ENCODE measurements at regions not wholly inside any gene's neighbourhood (a gene's known extent, or its start where the extent isn't known, plus 50 kb on each side); places are given as distances from the start of the nearest gene placed in this dataset.

- no peak overlapping the region for H3K4ac ChIP-seq (ENCODE audit: low read depth in 1 of 2, low read length in 2 of 2)
- no peak overlapping the region for H2AFZ ChIP-seq (ENCODE audit: low read depth, low read length)
- no peak overlapping the region for H3K4me3 ChIP-seq (ENCODE audit: insufficient read depth in 1 of 2, low read depth in 1 of 2, low read length in 2 of 2)
- H3K23ac ChIP-seq (ENCODE audit: low read length in 2 of 2), result no peak overlapping the region
- 69% methylated on average over 4 of the region's 4 CpGs for WGBS
- H3K79me1 ChIP-seq (replicated peaks; ENCODE audit: low read length, poor library complexity, severe bottlenecking), result no peaks in the 10 kb centered on the region
- no peak for DNase-seq
- no peak overlapping the region for H2BK5ac ChIP-seq (ENCODE audit: low read depth, low read length, poor library complexity, severe bottlenecking)
- no peaks in the 10 kb centered on the region for H3K27me3 ChIP-seq (ENCODE audit: control insufficient read depth in 1 of 2, insufficient read depth in 1 of 2, low read length in 2 of 2)
- no peak overlapping the region for H2AK5ac ChIP-seq (ENCODE audit: low read length, severe bottlenecking)
- H3K36me3 ChIP-seq (ENCODE audit: control insufficient read depth in 1 of 2, insufficient read depth in 2 of 2, low read depth in 1 of 2, low read length in 2 of 2), result no peaks in the 10 kb centered on the region
- no peaks in the 10 kb centered on the region for H3K9me3 ChIP-seq (ENCODE audit: control insufficient read depth, low read length)
- H2BK120ac ChIP-seq (ENCODE audit: low read depth, low read length), result no peak overlapping the region
- no peak overlapping the region for H4K8ac ChIP-seq (ENCODE audit: low read length)
- no peak overlapping the region for H3K18ac ChIP-seq (ENCODE audit: low read depth in 1 of 2, low read length in 2 of 2)
- no peak overlapping the region for H3K4me2 ChIP-seq (ENCODE audit: low read length, poor library complexity, severe bottlenecking)
- H3K14ac ChIP-seq (ENCODE audit: low read length in 2 of 2), result no peak overlapping the region
- no peaks in the 10 kb centered on the region for H3K4me1 ChIP-seq (ENCODE audit: control insufficient read depth, insufficient read depth, low read depth, low read length)
- no peak overlapping the region for H3K9ac ChIP-seq (ENCODE audit: low read length)
- H2BK12ac ChIP-seq (ENCODE audit: low read length in 2 of 2), result no peak overlapping the region
- no peak overlapping the region for H4K91ac ChIP-seq (ENCODE audit: low read length)
- no peak overlapping the region for H3K27ac ChIP-seq (ENCODE audit: low read length, poor library complexity, severe bottlenecking)
- no peak overlapping the region for H2BK15ac ChIP-seq (ENCODE audit: low read depth, poor library complexity, severe bottlenecking)
Measured at GRCh38 chr6:164051427-164051826, 636.9 kb downstream of the QKI start.

GRCh38 chr6:164049517-164049988, 635.0 kb downstream of the QKI start:
- 20% methylated on average over 1 of the region's 2 CpGs for WGBS
- H3K27me3 ChIP-seq (ENCODE audit: control insufficient read depth in 1 of 2, insufficient read depth in 1 of 2, low read length in 2 of 2), result no peaks in the 10 kb centered on the region

GRCh38 chr6:164048840-164049516, 634.5 kb downstream of the QKI start:
- Histone ChIP-seq H2BK15ac (ENCODE audit: low read depth, poor library complexity, severe bottlenecking) (no peak overlapping the region), H3K9ac (ENCODE audit: low read length) (no peak overlapping the region), H2AK5ac (ENCODE audit: low read length, severe bottlenecking) (no peak overlapping the region), H3K4me2 (ENCODE audit: low read length, poor library complexity, severe bottlenecking) (no peak overlapping the region), H3K27ac (ENCODE audit: low read length, poor library complexity, severe bottlenecking) (no peak overlapping the region), H4K91ac (ENCODE audit: low read length) (no peak overlapping the region), H3K18ac (ENCODE audit: low read depth in 1 of 2, low read length in 2 of 2) (no peak overlapping the region), H2BK120ac (ENCODE audit: low read depth, low read length) (no peak overlapping the region), H4K8ac (ENCODE audit: low read length) (no peak overlapping the region), H3K23ac (ENCODE audit: low read length in 2 of 2) (no peak overlapping the region), H3K27me3 (ENCODE audit: control insufficient read depth in 1 of 2, insufficient read depth in 1 of 2, low read length in 2 of 2) (no peaks in the 10 kb centered on the region), H3K9me3 (ENCODE audit: control insufficient read depth, low read length) (no peaks in the 10 kb centered on the region), H3K79me1 (replicated peaks; ENCODE audit: low read length, poor library complexity, severe bottlenecking) (no peaks in the 10 kb centered on the region), H3K36me3 (ENCODE audit: control insufficient read depth in 1 of 2, insufficient read depth in 2 of 2, low read depth in 1 of 2, low read length in 2 of 2) (no peaks in the 10 kb centered on the region), H2BK12ac (ENCODE audit: low read length in 2 of 2) (no peak overlapping the region), H3K4me3 (ENCODE audit: insufficient read depth in 1 of 2, low read depth in 1 of 2, low read length in 2 of 2) (no peak overlapping the region), H3K4me1 (ENCODE audit: control insufficient read depth, insufficient read depth, low read depth, low read length) (no peaks in the 10 kb centered on the region), H3K4ac (ENCODE audit: low read depth in 1 of 2, low read length in 2 of 2) (no peak overlapping the region), H2AFZ (ENCODE audit: low read depth, low read length) (no peak overlapping the region), H2BK5ac (ENCODE audit: low read depth, low read length, poor library complexity, severe bottlenecking) (no peak overlapping the region), H3K14ac (ENCODE audit: low read length in 2 of 2) (no peak overlapping the region)
- no peak for DNase-seq
- 83% methylated on average over 5 of the region's 6 CpGs for WGBS

More at GRCh38 chr6:164049517-164049988, 635.0 kb downstream of the QKI start:
- Histone ChIP-seq H3K4me2 (ENCODE audit: low read length, poor library complexity, severe bottlenecking) (no peak overlapping the region), H3K36me3 (ENCODE audit: control insufficient read depth in 1 of 2, insufficient read depth in 2 of 2, low read depth in 1 of 2, low read length in 2 of 2) (no peaks in the 10 kb centered on the region), H3K18ac (ENCODE audit: low read depth in 1 of 2, low read length in 2 of 2) (no peak overlapping the region), H3K4me3 (ENCODE audit: insufficient read depth in 1 of 2, low read depth in 1 of 2, low read length in 2 of 2) (no peak overlapping the region), H3K4me1 (ENCODE audit: control insufficient read depth, insufficient read depth, low read depth, low read length) (no peaks in the 10 kb centered on the region), H3K9me3 (ENCODE audit: control insufficient read depth, low read length) (no peaks in the 10 kb centered on the region), H3K23ac (ENCODE audit: low read length in 2 of 2) (no peak overlapping the region), H2AK5ac (ENCODE audit: low read length, severe bottlenecking) (no peak overlapping the region), H2BK120ac (ENCODE audit: low read depth, low read length) (no peak overlapping the region), H2AFZ (ENCODE audit: low read depth, low read length) (no peak overlapping the region), H3K14ac (ENCODE audit: low read length in 2 of 2) (no peak overlapping the region), H3K79me1 (replicated peaks; ENCODE audit: low read length, poor library complexity, severe bottlenecking) (no peaks in the 10 kb centered on the region), H3K9ac (ENCODE audit: low read length) (no peak overlapping the region), H3K4ac (ENCODE audit: low read depth in 1 of 2, low read length in 2 of 2) (no peak overlapping the region), H4K8ac (ENCODE audit: low read length) (no peak overlapping the region), H4K91ac (ENCODE audit: low read length) (no peak overlapping the region), H2BK12ac (ENCODE audit: low read length in 2 of 2) (no peak overlapping the region), H2BK5ac (ENCODE audit: low read depth, low read length, poor library complexity, severe bottlenecking) (no peak overlapping the region), H2BK15ac (ENCODE audit: low read depth, poor library complexity, severe bottlenecking) (no peak overlapping the region), H3K27ac (ENCODE audit: low read length, poor library complexity, severe bottlenecking) (no peak overlapping the region)
- DNase-seq, result no peak

GRCh38 chr6:164045082-164045481, 630.6 kb downstream of the QKI start:
- DNase-seq, result no peak
- no peak overlapping the region for H2BK5ac ChIP-seq (ENCODE audit: low read depth, low read length, poor library complexity, severe bottlenecking)

More at GRCh38 chr6:164045082-164045481, 630.6 kb downstream of the QKI start:
- Histone ChIP-seq H2BK12ac (ENCODE audit: low read length in 2 of 2) (no peak overlapping the region), H3K14ac (ENCODE audit: low read length in 2 of 2) (no peak overlapping the region), H4K8ac (ENCODE audit: low read length) (no peak overlapping the region), H2AK5ac (ENCODE audit: low read length, severe bottlenecking) (no peak overlapping the region), H3K4ac (ENCODE audit: low read depth in 1 of 2, low read length in 2 of 2) (no peak overlapping the region), H3K36me3 (ENCODE audit: control insufficient read depth in 1 of 2, insufficient read depth in 2 of 2, low read depth in 1 of 2, low read length in 2 of 2) (no peaks in the 10 kb centered on the region), H4K91ac (ENCODE audit: low read length) (no peak overlapping the region), H3K27me3 (ENCODE audit: control insufficient read depth in 1 of 2, insufficient read depth in 1 of 2, low read length in 2 of 2) (no peaks in the 10 kb centered on the region), H2BK120ac (ENCODE audit: low read depth, low read length) (no peak overlapping the region), H2AFZ (ENCODE audit: low read depth, low read length) (no peak overlapping the region), H3K4me1 (ENCODE audit: control insufficient read depth, insufficient read depth, low read depth, low read length) (no peaks in the 10 kb centered on the region), H3K4me2 (ENCODE audit: low read length, poor library complexity, severe bottlenecking) (no peak overlapping the region), H3K9me3 (ENCODE audit: control insufficient read depth, low read length) (peaks cover 4% of the 10 kb centered on the region), H3K18ac (ENCODE audit: low read depth in 1 of 2, low read length in 2 of 2) (no peak overlapping the region), H2BK15ac (ENCODE audit: low read depth, poor library complexity, severe bottlenecking) (no peak overlapping the region), H3K79me1 (replicated peaks; ENCODE audit: low read length, poor library complexity, severe bottlenecking) (no peaks in the 10 kb centered on the region), H3K9ac (ENCODE audit: low read length) (no peak overlapping the region), H3K4me3 (ENCODE audit: insufficient read depth in 1 of 2, low read depth in 1 of 2, low read length in 2 of 2) (no peak overlapping the region), H3K27ac (ENCODE audit: low read length, poor library complexity, severe bottlenecking) (no peak overlapping the region), H3K23ac (ENCODE audit: low read length in 2 of 2) (no peak overlapping the region)
- WGBS, result no CpG with 5 or more reads among the region's 1 CpG
